Retinal pigment epithelial cell (primary cell): ENCODE measurements at regions not wholly inside any gene's neighbourhood (a gene's known extent, or its start where the extent isn't known, plus 50 kb on each side); places are given as distances from the start of the nearest gene placed in this dataset.
"Not testable (repeated sequence)": the region's sequence is repeated elsewhere in the genome, so short reads cannot be mapped to it uniquely, and the experiment has no call there.

Experiments used
- DNase-seq: peaks from one replicate; pipeline ENCODE4 v3.0.0-alpha.2; 2010; ENCODE audit warnings: low read depth
- H3K4me3 ChIP-seq: 2 replicates; pipeline ENCODE4 v1.5.1; 2011; ENCODE audit warnings: mild to moderate bottlenecking, low read length, control low read depth, moderate library complexity
- CTCF ChIP-seq: conservative IDR thresholded peaks from 2 replicates; pipeline ENCODE4 v1.5.1; 2011; ENCODE audit warnings: low read depth, low read length, control low read depth, inconsistent platforms

- no peak overlapping the region for H3K4me3 ChIP-seq
- no peak for DNase-seq
- TF ChIP-seq CTCF = no peak
These were observed 261.7 kb downstream of the MATN1 start for GRCh38 chr1:30461640-30462039.

GRCh38 chr1:30460661-30461060 lies 262.7 kb downstream of the MATN1 start:
- H3K4me3 ChIP-seq = no peak overlapping the region
- TF ChIP-seq CTCF = no peak
- DNase-seq = no peak

- DNase-seq, H3K4me3 ChIP-seq: not testable (repeated sequence)
These were observed 264.5 kb downstream of the MATN1 start for GRCh38 chr1:30458730-30459485.

GRCh38 chr1:30452925-30453324 lies 270.5 kb downstream of the MATN1 start:
- TF ChIP-seq CTCF = no peak
- DNase-seq = no peak
- H3K4me3 ChIP-seq = no peak overlapping the region

GRCh38 chr1:30452170-30452569 lies 271.2 kb downstream of the MATN1 start:
- no peak overlapping the region for H3K4me3 ChIP-seq
- TF ChIP-seq CTCF = no peak
- DNase-seq = no peak

- H3K4me3 ChIP-seq = no peak overlapping the region
- no peak for TF ChIP-seq CTCF
- no peak for DNase-seq
These were observed 271.8 kb downstream of the MATN1 start for GRCh38 chr1:30451532-30452125.

- no peak for DNase-seq
These were observed 272.6 kb downstream of the MATN1 start for GRCh38 chr1:30450818-30451233.

More at GRCh38 chr1:30450818-30451233, 272.6 kb downstream of the MATN1 start:
- no peak overlapping the region for H3K4me3 ChIP-seq
- no peak for TF ChIP-seq CTCF
